GM23338 (cell line): ENCODE measurements at regions not wholly inside any gene's neighbourhood (a gene's known extent, or its start where the extent isn't known, plus 50 kb on each side); places are given as distances from the start of the nearest gene placed in this dataset.

Source experiments
- CREB1 ChIP-seq: fragments of 250-450 bp; sonication (Bioruptor Pico); IDR thresholded peaks from 2 replicates; pipeline ENCODE4 v1.5.0; 2020; ENCODE audit warnings: low read depth, mild to moderate bottlenecking, moderate library complexity
- CTCF ChIP-seq, 2 experiments: fragments of 200-600 bp in 1 of 2; sonication (generic) in 1 of 2; conservative IDR thresholded peaks; 2 replicates each; pipeline versions ENCODE4 v1.5.1 to v1.6.1; 2016 to 2017; ENCODE audit warnings: antibody characterized with exemption in 2 of 2, low read depth in 2 of 2, mild to moderate bottlenecking in 2 of 2, moderate library complexity in 1 of 2
- EZH2 ChIP-seq: fragments of 200-600 bp; sonication (generic); IDR thresholded peaks from one replicate; pipeline ENCODE4 v1.8.0; 2017; ENCODE audit warnings: antibody characterized with exemption, mild to moderate bottlenecking, low read depth; ENCODE audit not compliant: unreplicated experiment
- EZH2phosphoT487 ChIP-seq: fragments of 200-600 bp; sonication (generic); IDR thresholded peaks from one replicate; pipeline ENCODE4 v1.8.1; 2018; ENCODE audit warnings: antibody characterized with exemption; ENCODE audit not compliant: unreplicated experiment
- JUNB ChIP-seq: IDR thresholded peaks from one replicate; pipeline ENCODE4 v1.6.1; 2016; ENCODE audit warnings: antibody characterized with exemption; ENCODE audit not compliant: unreplicated experiment
- NANOG ChIP-seq: IDR thresholded peaks from 2 replicates; pipeline ENCODE4 v1.6.1; 2016; ENCODE audit warnings: antibody characterized with exemption, borderline replicate concordance
- POLR2AphosphoS5 ChIP-seq: IDR thresholded peaks from 2 replicates; pipeline ENCODE4 v1.6.1; 2016; ENCODE audit warnings: antibody characterized with exemption, low read depth
- REST ChIP-seq: IDR thresholded peaks from one replicate; pipeline ENCODE4 v1.6.1; 2018; ENCODE audit warnings: antibody characterized with exemption; ENCODE audit not compliant: unreplicated experiment
- STAT1 ChIP-seq: IDR thresholded peaks from one replicate; pipeline ENCODE4 v1.6.1; 2016; ENCODE audit warnings: antibody characterized with exemption; ENCODE audit not compliant: unreplicated experiment
- ZNF114 ChIP-seq: fragments of 250-450 bp; sonication (Bioruptor Pico); IDR thresholded peaks from 2 replicates; pipeline ENCODE4 v1.5.0; 2020; ENCODE audit warnings: mild to moderate bottlenecking, moderate library complexity

GRCh38 chr2:198382811-198383210 lies 578.4 kb downstream of the PLCL1 start:
- TF ChIP-seq POLR2AphosphoS5 (no peak), EZH2phosphoT487 (no peak), CTCF (conservative IDR thresholded peaks at IDR 0.05; ENCODE audit: low read depth in 2 of 2) (no peak), REST (no peak), EZH2 (no peak), NANOG (no peak), ZNF114 (CRISPR knock-in tag) (no peak), CREB1 (CRISPR knock-in tag) (no peak), STAT1 (no peak), JUNB (no peak)
